GM21526 (cell line): ENCODE measurements at regions not wholly inside any gene's neighbourhood (a gene's known extent, or its start where the extent isn't known, plus 50 kb on each side); places are given as distances from the start of the nearest gene placed in this dataset.

Source experiments
- ATAC-seq: cut with Tn5 transposase; IDR thresholded peaks from one replicate; pipeline ENCODE4 v1.9.1; 2021; ENCODE audit warnings: moderate library complexity; ENCODE audit not compliant: unreplicated experiment, low FRiP score

- ATAC-seq: no peak
These were observed 171.3 kb downstream of the CDC5L start for GRCh38 chr6:44558832-44559251.

- ATAC-seq: no peak
These were observed 172.2 kb downstream of the CDC5L start for GRCh38 chr6:44559486-44560270.

GRCh38 chr6:44560458-44561059, 173.1 kb downstream of the CDC5L start:
- ATAC-seq: no peak

GRCh38 chr6:44561060-44561623, 173.6 kb downstream of the CDC5L start:
- ATAC-seq: no peak

- ATAC-seq: no peak
These were observed 174.5 kb downstream of the CDC5L start for GRCh38 chr6:44561832-44562665.

GRCh38 chr6:44563397-44563796, 175.9 kb downstream of the CDC5L start:
- ATAC-seq: no peak

GRCh38 chr6:44564906-44565524, 177.5 kb downstream of the CDC5L start:
- no peak for ATAC-seq

GRCh38 chr6:44567406-44567805, 179.9 kb downstream of the CDC5L start:
- no peak for ATAC-seq

GRCh38 chr6:44569131-44569530, 181.6 kb downstream of the CDC5L start:
- no peak for ATAC-seq

GRCh38 chr6:44569931-44570385, 182.5 kb downstream of the CDC5L start:
- no peak for ATAC-seq

- no peak for ATAC-seq
These were observed 184.0 kb downstream of the CDC5L start for GRCh38 chr6:44571510-44571909.

- ATAC-seq: no peak
These were observed 184.8 kb downstream of the CDC5L start for GRCh38 chr6:44572346-44572745.

- no peak for ATAC-seq
These were observed 188.1 kb downstream of the CDC5L start for GRCh38 chr6:44575644-44576043.

- no peak for ATAC-seq
These were observed 188.7 kb downstream of the CDC5L start for GRCh38 chr6:44576132-44576631.

GRCh38 chr6:44580901-44581300, 193.4 kb downstream of the CDC5L start:
- no peak for ATAC-seq

- ATAC-seq: no peak
These were observed 195.4 kb downstream of the CDC5L start for GRCh38 chr6:44582930-44583329.

- no peak for ATAC-seq
These were observed 203.0 kb downstream of the CDC5L start for GRCh38 chr6:44590471-44590870.

GRCh38 chr6:44593539-44593944, 206.0 kb downstream of the CDC5L start:
- ATAC-seq: no peak

- ATAC-seq: no peak
These were observed 207.0 kb downstream of the CDC5L start for GRCh38 chr6:44594481-44594880.

- ATAC-seq: no peak
These were observed 211.2 kb downstream of the CDC5L start for GRCh38 chr6:44598679-44599078.
